Smooth muscle cell (in vitro differentiated cells): ENCODE measurements at regions not wholly inside any gene's neighbourhood (a gene's known extent, or its start where the extent isn't known, plus 50 kb on each side); places are given as distances from the start of the nearest gene placed in this dataset.

ENCODE experiments used
- DNase-seq: peaks from one replicate; lab custom pipeline; 2025; ENCODE audit not compliant: unreplicated experiment; lab: John Stamatoyannopoulos, UW
- H2AFZ ChIP-seq: fragments of 200-600 bp; sonication (generic); 2 replicates; pipeline ENCODE4 v1.6.0; 2016; ENCODE audit warnings: antibody characterized with exemption, low read depth, mild to moderate bottlenecking
- H3F3A ChIP-seq: fragments of 200-600 bp; sonication (generic); 2 replicates; pipeline ENCODE4 v1.6.0; 2017; ENCODE audit warnings: antibody characterized with exemption, low read depth
- H3K27ac ChIP-seq: fragments of 200-600 bp; sonication (generic); 2 replicates; pipeline ENCODE4 v1.5.1; 2016; ENCODE audit warnings: low read depth, mild to moderate bottlenecking
- H3K27me3 ChIP-seq: fragments of 200-600 bp; sonication (generic); 2 replicates; pipeline ENCODE4 v1.6.1; 2016; ENCODE audit warnings: low read depth, mild to moderate bottlenecking
- H3K36me3 ChIP-seq: fragments of 200-600 bp; sonication (generic); 2 replicates; pipeline ENCODE4 v1.5.1; 2016; ENCODE audit warnings: low read depth
- H3K4me1 ChIP-seq: fragments of 200-600 bp; sonication (generic); 2 replicates; pipeline ENCODE4 v1.5.1; 2016; ENCODE audit warnings: low read depth
- H3K4me2 ChIP-seq: fragments of 200-600 bp; sonication (generic); 2 replicates; pipeline ENCODE4 v1.6.0; 2016; ENCODE audit warnings: mild to moderate bottlenecking
- H3K4me3 ChIP-seq: fragments of 200-600 bp; sonication (generic); 2 replicates; pipeline ENCODE4 v1.5.1; 2016; ENCODE audit warnings: mild to moderate bottlenecking
- H3K79me2 ChIP-seq: fragments of 200-600 bp; sonication (generic); 2 replicates; pipeline ENCODE4 v1.6.0; 2016; ENCODE audit warnings: low read depth, mild to moderate bottlenecking
- H3K9ac ChIP-seq: fragments of 200-600 bp; sonication (generic); 2 replicates; pipeline ENCODE4 v1.6.0; 2016; ENCODE audit warnings: low read depth
- H3K9me3 ChIP-seq: fragments of 200-600 bp; sonication (generic); replicated peaks from 2 replicates; pipeline ENCODE4 v1.5.1; 2016; ENCODE audit warnings: low read depth
- H4K20me1 ChIP-seq: fragments of 200-600 bp; sonication (generic); 2 replicates; pipeline ENCODE4 v1.6.0; 2016; ENCODE audit warnings: low read depth
- WGBS: methylation state at CpG from one replicate; pipeline ENCODE4 v1.1.7; 2016; ENCODE audit warnings: low lambda C conversion rate; 5-methylcytosine and 5-hydroxymethylcytosine counted together
- TF ChIP-seq, protein P1 (sequence below): fragments of 200-600 bp; sonication (generic); IDR thresholded peaks from 2 replicates; pipeline ENCODE4 v1.5.1; 2017; ENCODE audit warnings: borderline replicate concordance, mild to moderate bottlenecking, antibody characterized with exemption; ENCODE audit not compliant: insufficient read depth, poor library complexity, severe bottlenecking

DNA sequence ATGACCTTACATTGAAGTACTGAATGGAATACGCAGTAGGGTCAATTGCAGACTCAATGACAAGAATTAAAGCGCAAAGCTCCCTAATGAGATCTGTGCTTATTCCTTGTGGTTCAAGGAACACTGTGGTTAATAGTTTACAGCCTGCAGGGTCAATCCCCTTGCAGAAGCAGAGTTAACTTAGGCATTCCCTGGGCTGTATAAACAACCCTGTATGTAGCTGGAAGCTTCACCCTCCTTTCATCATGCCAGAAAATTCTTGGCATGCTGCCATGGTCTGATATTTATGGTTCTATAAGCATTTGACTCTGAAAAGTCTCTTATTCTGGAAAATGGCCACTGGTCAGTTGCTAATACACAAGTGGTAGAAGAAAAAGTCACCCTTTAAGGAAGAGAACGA, 227.7 kb downstream of the NOVA1 start:
- Histone ChIP-seq H3K9me3 (no peaks in the 10 kb centered on the region), H3K4me2 (no peak overlapping the region), H3K4me3 (no peak overlapping the region), H4K20me1 (no peaks in the 10 kb centered on the region), H3K36me3 (no peaks in the 10 kb centered on the region), H2AFZ (no peak overlapping the region), H3K79me2 (no peaks in the 10 kb centered on the region), H3K27ac (no peak overlapping the region), H3F3A (no peaks in the 10 kb centered on the region), H3K27me3 (no peaks in the 10 kb centered on the region), H3K4me1 (no peaks in the 10 kb centered on the region), H3K9ac (no peak overlapping the region)
- WGBS = 49% methylated on average over 3 of the region's 3 CpGs
- DNase-seq = no peak
- TF ChIP-seq, protein P1, sequence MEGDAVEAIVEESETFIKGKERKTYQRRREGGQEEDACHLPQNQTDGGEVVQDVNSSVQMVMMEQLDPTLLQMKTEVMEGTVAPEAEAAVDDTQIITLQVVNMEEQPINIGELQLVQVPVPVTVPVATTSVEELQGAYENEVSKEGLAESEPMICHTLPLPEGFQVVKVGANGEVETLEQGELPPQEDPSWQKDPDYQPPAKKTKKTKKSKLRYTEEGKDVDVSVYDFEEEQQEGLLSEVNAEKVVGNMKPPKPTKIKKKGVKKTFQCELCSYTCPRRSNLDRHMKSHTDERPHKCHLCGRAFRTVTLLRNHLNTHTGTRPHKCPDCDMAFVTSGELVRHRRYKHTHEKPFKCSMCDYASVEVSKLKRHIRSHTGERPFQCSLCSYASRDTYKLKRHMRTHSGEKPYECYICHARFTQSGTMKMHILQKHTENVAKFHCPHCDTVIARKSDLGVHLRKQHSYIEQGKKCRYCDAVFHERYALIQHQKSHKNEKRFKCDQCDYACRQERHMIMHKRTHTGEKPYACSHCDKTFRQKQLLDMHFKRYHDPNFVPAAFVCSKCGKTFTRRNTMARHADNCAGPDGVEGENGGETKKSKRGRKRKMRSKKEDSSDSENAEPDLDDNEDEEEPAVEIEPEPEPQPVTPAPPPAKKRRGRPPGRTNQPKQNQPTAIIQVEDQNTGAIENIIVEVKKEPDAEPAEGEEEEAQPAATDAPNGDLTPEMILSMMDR = no peak

DNA sequence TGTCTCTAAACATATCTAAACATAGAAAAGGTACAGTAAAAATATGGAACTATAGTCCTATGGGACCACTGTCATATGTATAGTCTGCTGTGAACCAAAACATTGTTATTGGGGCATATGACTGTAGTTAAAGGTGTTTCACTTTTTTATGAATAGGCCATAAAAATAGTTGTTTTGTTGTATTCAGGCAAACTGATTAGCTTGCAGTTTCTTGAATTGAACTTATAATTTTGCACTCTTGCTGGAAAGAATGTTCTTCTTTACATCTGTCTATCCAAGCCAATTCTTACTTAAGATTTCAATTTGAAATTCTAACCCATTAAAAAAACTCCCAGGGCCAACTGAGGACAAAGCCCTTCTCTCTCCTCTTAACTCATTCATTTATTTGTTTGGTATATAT, 234.1 kb downstream of the NOVA1 start:
- DNase-seq = no peak
- Histone ChIP-seq H2AFZ (no peak overlapping the region), H3K9ac (no peak overlapping the region), H4K20me1 (no peaks in the 10 kb centered on the region), H3K4me1 (no peaks in the 10 kb centered on the region), H3K79me2 (no peaks in the 10 kb centered on the region), H3F3A (no peaks in the 10 kb centered on the region), H3K27me3 (peaks cover 9% of the 10 kb centered on the region), H3K27ac (no peak overlapping the region), H3K4me3 (no peak overlapping the region), H3K36me3 (no peaks in the 10 kb centered on the region), H3K9me3 (no peaks in the 10 kb centered on the region), H3K4me2 (no peak overlapping the region)
- TF ChIP-seq, protein P1 = no peak

DNA sequence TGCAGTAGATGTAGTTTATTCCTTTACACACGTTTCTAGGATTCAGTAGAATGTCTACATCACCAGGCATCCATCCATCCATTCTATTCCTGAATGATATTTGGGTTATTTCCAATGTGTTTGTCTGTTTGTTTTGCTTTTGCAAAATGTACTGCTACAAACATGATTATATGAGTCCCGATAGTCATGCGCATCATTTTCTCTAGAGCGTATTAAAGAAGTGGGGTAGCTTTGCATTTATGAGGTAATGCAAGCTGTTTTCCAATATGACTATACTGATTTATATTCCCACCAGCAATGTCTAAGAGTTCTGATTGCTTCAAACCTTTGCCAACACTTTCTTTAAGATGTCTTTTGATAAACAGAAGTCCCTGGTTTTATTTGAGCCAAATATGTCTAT, 253.2 kb downstream of the NOVA1 start:
- TF ChIP-seq, protein P1 = no peak
- Histone ChIP-seq H3F3A (no peaks in the 10 kb centered on the region), H2AFZ (no peak overlapping the region), H3K9ac (no peak overlapping the region), H3K9me3 (no peaks in the 10 kb centered on the region), H3K36me3 (no peaks in the 10 kb centered on the region), H3K4me3 (no peak overlapping the region), H3K27ac (no peak overlapping the region), H3K4me1 (no peaks in the 10 kb centered on the region), H3K4me2 (no peak overlapping the region), H3K79me2 (no peaks in the 10 kb centered on the region), H3K27me3 (no peaks in the 10 kb centered on the region), H4K20me1 (no peaks in the 10 kb centered on the region)
- no peak for DNase-seq
- WGBS = 93% methylated on average over 4 of the region's 4 CpGs

DNA sequence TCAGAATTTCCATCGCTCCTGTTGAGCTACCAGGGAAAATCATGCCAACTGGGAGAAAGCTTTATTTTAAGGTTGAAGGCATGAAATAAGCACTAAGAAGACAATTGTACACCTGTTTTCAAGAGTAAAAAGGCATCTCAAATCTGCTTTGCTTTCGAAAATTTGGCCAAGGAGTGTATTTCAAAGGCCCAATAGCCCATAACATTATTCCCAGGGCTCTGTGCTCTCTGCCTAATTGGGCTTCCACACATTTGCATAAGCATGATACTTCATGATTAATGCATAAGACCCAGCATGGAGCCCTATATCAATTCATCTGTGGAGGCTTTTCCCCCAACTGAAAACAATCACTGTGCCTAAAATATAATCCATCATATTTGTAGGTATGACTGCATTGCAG, 258.5 kb downstream of the NOVA1 start:
- Histone ChIP-seq H3K9ac (no peak overlapping the region), H3K4me2 (no peak overlapping the region), H4K20me1 (no peaks in the 10 kb centered on the region), H3K36me3 (no peaks in the 10 kb centered on the region), H3K27ac (no peak overlapping the region), H3K79me2 (no peaks in the 10 kb centered on the region), H3K27me3 (peaks cover 3% of the 10 kb centered on the region), H3K9me3 (no peaks in the 10 kb centered on the region), H2AFZ (no peak overlapping the region), H3K4me1 (no peaks in the 10 kb centered on the region), H3F3A (no peaks in the 10 kb centered on the region), H3K4me3 (no peak overlapping the region)
- WGBS = 85% methylated on average over 2 of the region's 2 CpGs
- DNase-seq = no peak
- TF ChIP-seq, protein P1 = no peak
